Trophoblast cell (in vitro differentiated cells and primary cell): ENCODE measurements at regions not wholly inside any gene's neighbourhood (a gene's known extent, or its start where the extent isn't known, plus 50 kb on each side); places are given as distances from the start of the nearest gene placed in this dataset.
A peak's percentile ranks its signal among the peaks of the same experiment; 100 is the strongest.
"Not testable (repeated sequence)": the region's sequence is repeated elsewhere in the genome, so short reads cannot be mapped to it uniquely, and the experiment has no call there.

ENCODE experiments used
- DNase-seq, 2 donors: peaks; one replicate each; pipeline ENCODE4 v3.0.0-alpha.2; 2016
- H2AFZ ChIP-seq: 2 replicates; pipeline ENCODE4 v1.6.1; 2013; ENCODE audit warnings: low read length, moderate library complexity, mild to moderate bottlenecking; ENCODE audit not compliant: insufficient read depth, poor library complexity
- H2AK5ac ChIP-seq: 2 replicates; pipeline ENCODE4 v1.6.1; 2013; ENCODE audit warnings: mild to moderate bottlenecking, low read length
- H2BK120ac ChIP-seq: 2 replicates; pipeline ENCODE4 v1.6.1; 2013; ENCODE audit warnings: low read length, mild to moderate bottlenecking, moderate library complexity; ENCODE audit not compliant: insufficient read depth, poor library complexity
- H2BK12ac ChIP-seq: 2 replicates; pipeline ENCODE4 v1.6.1; 2013; ENCODE audit warnings: mild to moderate bottlenecking, low read length, moderate library complexity
- H2BK5ac ChIP-seq: 2 replicates; pipeline ENCODE4 v1.6.1; 2013; ENCODE audit warnings: low read length, low read depth, moderate library complexity, mild to moderate bottlenecking; ENCODE audit not compliant: poor library complexity
- H3K14ac ChIP-seq: 2 replicates; pipeline ENCODE4 v1.6.1; 2013; ENCODE audit warnings: mild to moderate bottlenecking, low read length
- H3K18ac ChIP-seq: 2 replicates; pipeline ENCODE4 v1.6.1; 2013; ENCODE audit warnings: mild to moderate bottlenecking, low read length
- H3K23ac ChIP-seq: 2 replicates; pipeline ENCODE4 v1.6.1; 2013; ENCODE audit warnings: low read length
- H3K27ac ChIP-seq: 2 replicates; pipeline ENCODE4 v1.5.1; 2013; ENCODE audit warnings: low read depth, mild to moderate bottlenecking, inconsistent platforms, low read length, moderate library complexity
- H3K27me3 ChIP-seq: 2 replicates; pipeline ENCODE4 v1.6.1; 2013; ENCODE audit warnings: inconsistent platforms, mild to moderate bottlenecking, low read length, moderate library complexity; ENCODE audit not compliant: insufficient read depth
- H3K36me3 ChIP-seq, 2 experiments: 1 replicate in 1 of 2; 2 replicates in 1 of 2; pipeline ENCODE4 v1.6.1; 2013; ENCODE audit warnings: low read length in 2 of 2, mild to moderate bottlenecking in 2 of 2, moderate library complexity in 1 of 2; ENCODE audit not compliant: insufficient read depth in 2 of 2, control insufficient read depth in 1 of 2
- H3K4ac ChIP-seq: 2 replicates; pipeline ENCODE4 v1.6.1; 2013; ENCODE audit warnings: low read depth, mild to moderate bottlenecking, low read length, moderate library complexity
- H3K4me1 ChIP-seq, 2 experiments: 1 replicate in 1 of 2; 2 replicates in 1 of 2; pipeline ENCODE4 v1.6.1; 2013; ENCODE audit warnings: low read length in 2 of 2, mild to moderate bottlenecking in 2 of 2, moderate library complexity in 1 of 2; ENCODE audit not compliant: insufficient read depth in 2 of 2, control insufficient read depth in 1 of 2
- H3K4me2 ChIP-seq: 2 replicates; pipeline ENCODE4 v1.6.1; 2013; ENCODE audit warnings: inconsistent platforms, mild to moderate bottlenecking, low read length, moderate library complexity
- H3K4me3 ChIP-seq: 2 replicates; pipeline ENCODE4 v1.5.1; 2013; ENCODE audit warnings: mild to moderate bottlenecking, low read depth, low read length, inconsistent platforms
- H3K79me1 ChIP-seq: one replicate; pipeline ENCODE4 v1.6.1; 2013; ENCODE audit warnings: low read length
- H3K79me2 ChIP-seq: 2 replicates; pipeline ENCODE4 v1.6.1; 2013; ENCODE audit warnings: low read length, mild to moderate bottlenecking; ENCODE audit not compliant: control insufficient read depth, insufficient read depth, poor library complexity
- H3K9ac ChIP-seq: 2 replicates; pipeline ENCODE4 v1.6.1; 2013; ENCODE audit warnings: mild to moderate bottlenecking, low read length
- H3K9me3 ChIP-seq: 2 replicates; pipeline ENCODE4 v1.6.1; 2013; ENCODE audit warnings: low read depth, mild to moderate bottlenecking, control low read depth, inconsistent platforms, low read length; ENCODE audit not compliant: insufficient read depth
- H4K12ac ChIP-seq: 2 replicates; pipeline ENCODE4 v1.6.1; 2013; ENCODE audit warnings: low read depth, mild to moderate bottlenecking, low read length, moderate library complexity
- H4K8ac ChIP-seq: 2 replicates; pipeline ENCODE4 v1.6.1; 2013; ENCODE audit warnings: low read depth, mild to moderate bottlenecking, low read length, moderate library complexity
- H4K91ac ChIP-seq: one replicate; pipeline ENCODE4 v1.6.1; 2013; ENCODE audit warnings: low read depth, mild to moderate bottlenecking, low read length, moderate library complexity
- WGBS: extraction: QIAGEN DNeasy Blood & Tissue Kit; methylation state at CpG from one replicate; pipeline ENCODE4 v1.1.7; 2013; ENCODE audit warnings: missing lambda C conversion rate; ENCODE audit not compliant: insufficient read length, insufficient coverage; ENCODE audit errors: extremely low coverage; 5-methylcytosine and 5-hydroxymethylcytosine counted together

DNA sequence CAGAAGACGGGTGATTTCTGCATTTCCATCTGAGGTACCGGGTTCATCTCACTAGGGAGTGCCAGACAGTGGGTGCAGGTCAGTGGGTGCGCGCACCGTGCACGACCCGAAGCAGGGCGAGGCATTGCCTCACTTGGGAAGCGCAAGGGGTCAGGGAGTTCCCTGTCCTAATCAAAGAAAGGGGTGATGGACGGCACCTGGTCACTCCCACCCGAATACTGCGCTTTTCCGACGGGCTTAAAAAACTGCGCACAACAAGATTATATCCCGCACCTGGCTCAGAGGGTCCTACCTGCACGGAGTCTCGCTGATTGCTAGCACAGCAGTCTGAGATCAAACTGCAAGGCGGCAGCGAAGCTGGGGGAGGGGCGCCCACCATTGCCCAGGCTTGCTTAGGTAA is 1403.1 kb downstream of the REEP3 start:
- peak overlapping the region; percentile 27 for H3K4me2 ChIP-seq
- not testable (repeated sequence) for H3K18ac ChIP-seq, H4K12ac ChIP-seq, H2BK12ac ChIP-seq, H4K91ac ChIP-seq, H3K9me3 ChIP-seq, H2BK120ac ChIP-seq, H3K23ac ChIP-seq, H2BK5ac ChIP-seq, H2AFZ ChIP-seq, H3K9ac ChIP-seq, H3K4me1 ChIP-seq, H3K36me3 ChIP-seq, H3K79me2 ChIP-seq, H2AK5ac ChIP-seq, H3K79me1 ChIP-seq, H3K4ac ChIP-seq, H3K27me3 ChIP-seq, H4K8ac ChIP-seq, DNase-seq, H3K4me3 ChIP-seq, H3K27ac ChIP-seq, H3K14ac ChIP-seq
- no CpG with 5 or more reads among the region's 21 CpGs for WGBS

DNA sequence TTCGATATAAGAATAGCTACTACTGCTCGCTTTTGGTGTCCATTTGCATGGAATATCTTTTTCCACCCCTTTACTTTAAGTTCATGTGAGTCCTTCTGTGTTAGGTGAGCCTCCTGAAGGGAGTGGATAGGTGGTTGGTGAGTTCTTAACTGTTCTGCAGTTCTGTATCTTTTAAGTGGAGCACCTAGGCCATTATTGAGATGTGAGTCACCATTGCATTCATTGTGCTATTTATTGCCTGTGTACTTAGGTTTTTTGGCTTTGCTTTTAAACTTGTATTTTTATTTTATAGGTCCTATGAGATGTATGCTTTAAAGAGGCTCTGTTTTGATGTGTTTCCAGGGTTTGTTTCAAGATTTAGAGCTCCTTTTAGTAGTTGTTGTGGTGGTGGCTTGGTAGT is 1430.8 kb downstream of the REEP3 start:
- H3K27me3 ChIP-seq = no peaks in the 10 kb centered on the region
- no peaks in the 10 kb centered on the region for H3K36me3 ChIP-seq
- no peak overlapping the region for H3K4ac ChIP-seq
- no peak for DNase-seq
- no peak overlapping the region for H4K91ac ChIP-seq
- WGBS = no CpG with 5 or more reads among the region's 2 CpGs
- H2AK5ac ChIP-seq = no peak overlapping the region
- H3K79me1 ChIP-seq = no peaks in the 10 kb centered on the region
- H3K9me3 ChIP-seq = peaks cover 3% of the 10 kb centered on the region
- no peak overlapping the region for H3K4me2 ChIP-seq
- H3K79me2 ChIP-seq = no peaks in the 10 kb centered on the region
- H2BK120ac ChIP-seq = no peak overlapping the region
- no peak overlapping the region for H3K27ac ChIP-seq
- no peak overlapping the region for H2AFZ ChIP-seq
- no peak overlapping the region for H4K12ac ChIP-seq
- no peak overlapping the region for H3K4me3 ChIP-seq
- no peak overlapping the region for H3K14ac ChIP-seq
- H2BK5ac ChIP-seq = no peak overlapping the region
- no peak overlapping the region for H4K8ac ChIP-seq
- H3K4me1 ChIP-seq = no peaks in the 10 kb centered on the region
- H3K9ac ChIP-seq = no peak overlapping the region
- no peak overlapping the region for H2BK12ac ChIP-seq
- no peak overlapping the region for H3K23ac ChIP-seq
- H3K18ac ChIP-seq = no peak overlapping the region

DNA sequence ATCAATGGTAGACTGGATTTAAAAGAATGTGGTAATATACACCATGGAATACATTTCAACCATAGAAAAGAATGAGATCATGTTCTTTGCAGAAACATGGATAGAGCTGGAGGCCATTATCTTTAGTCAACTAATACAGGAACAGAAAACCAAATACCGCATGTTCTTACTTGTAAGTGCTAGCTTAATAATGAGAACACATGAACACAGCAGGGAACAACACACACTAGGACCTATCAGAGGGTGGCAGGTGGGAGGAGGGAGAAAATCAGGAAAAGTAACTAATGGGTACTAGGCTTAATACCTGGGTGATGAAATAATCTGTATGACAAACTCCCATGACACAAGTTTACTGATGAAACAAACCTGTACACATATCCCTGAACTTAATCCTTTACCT is 1435.2 kb downstream of the REEP3 start:
- no peak overlapping the region for H2BK120ac ChIP-seq
- H3K4me1 ChIP-seq = no peaks in the 10 kb centered on the region
- no peak overlapping the region for H3K23ac ChIP-seq
- no peaks in the 10 kb centered on the region for H3K79me2 ChIP-seq
- H3K27ac ChIP-seq = no peak overlapping the region
- no peaks in the 10 kb centered on the region for H3K36me3 ChIP-seq
- no peaks in the 10 kb centered on the region for H3K27me3 ChIP-seq
- WGBS = no CpG with 5 or more reads among the region's 1 CpG
- peaks cover 3% of the 10 kb centered on the region for H3K9me3 ChIP-seq
- no peak overlapping the region for H3K18ac ChIP-seq
- no peak for DNase-seq
- H4K91ac ChIP-seq = no peak overlapping the region
- H2AFZ ChIP-seq = no peak overlapping the region
- H3K14ac ChIP-seq = no peak overlapping the region
- no peak overlapping the region for H2BK12ac ChIP-seq
- no peak overlapping the region for H4K8ac ChIP-seq
- no peak overlapping the region for H3K4ac ChIP-seq
- no peak overlapping the region for H3K9ac ChIP-seq
- H3K4me2 ChIP-seq = no peak overlapping the region
- no peak overlapping the region for H2AK5ac ChIP-seq
- no peak overlapping the region for H2BK5ac ChIP-seq
- no peak overlapping the region for H3K4me3 ChIP-seq
- no peak overlapping the region for H4K12ac ChIP-seq
- H3K79me1 ChIP-seq = no peaks in the 10 kb centered on the region

DNA sequence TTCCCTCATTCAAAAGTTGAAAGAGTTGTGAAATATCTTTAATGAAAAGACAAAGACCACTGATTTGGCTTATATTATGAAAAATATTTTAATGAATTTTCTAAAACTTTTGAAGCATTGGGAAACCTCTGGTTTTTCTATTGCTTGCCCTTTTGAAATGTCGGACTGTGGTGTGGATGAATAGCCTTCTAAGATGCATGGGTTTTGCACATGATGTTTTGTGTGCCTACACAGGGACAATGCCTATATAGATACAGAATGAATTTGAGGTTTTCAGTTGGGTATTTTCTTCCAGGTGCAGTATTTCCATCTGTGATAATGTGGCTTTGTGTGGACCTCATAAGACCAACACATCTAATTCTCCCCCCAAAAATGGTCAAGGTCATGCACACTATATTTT is 1437.9 kb downstream of the REEP3 start:
- no peak overlapping the region for H3K14ac ChIP-seq
- no peak overlapping the region for H2BK5ac ChIP-seq
- no peak overlapping the region for H3K23ac ChIP-seq
- no peaks in the 10 kb centered on the region for H3K9me3 ChIP-seq
- H3K4me3 ChIP-seq = no peak overlapping the region
- no peak overlapping the region for H4K8ac ChIP-seq
- H2AFZ ChIP-seq = no peak overlapping the region
- no peak overlapping the region for H3K4me2 ChIP-seq
- no peak overlapping the region for H3K18ac ChIP-seq
- WGBS = no CpG with 5 or more reads among the region's 1 CpG
- H3K9ac ChIP-seq = no peak overlapping the region
- H3K4ac ChIP-seq = no peak overlapping the region
- H3K36me3 ChIP-seq = no peaks in the 10 kb centered on the region
- no peaks in the 10 kb centered on the region for H3K79me2 ChIP-seq
- H3K4me1 ChIP-seq = no peaks in the 10 kb centered on the region
- no peaks in the 10 kb centered on the region for H3K79me1 ChIP-seq
- H2BK12ac ChIP-seq = no peak overlapping the region
- DNase-seq = no peak
- H3K27ac ChIP-seq = no peak overlapping the region
- no peak overlapping the region for H2AK5ac ChIP-seq
- no peak overlapping the region for H4K12ac ChIP-seq
- no peak overlapping the region for H4K91ac ChIP-seq
- H2BK120ac ChIP-seq = no peak overlapping the region
- no peaks in the 10 kb centered on the region for H3K27me3 ChIP-seq
